Stimulated activated naive CD8-positive, alpha-beta T cell treated with anti-CD3 and anti-CD28 coated beads, Interleukin-15, amount 100 ng/mL, for 72 hours (primary cell): ENCODE measurements at regions not wholly inside any gene's neighbourhood (a gene's known extent, or its start where the extent isn't known, plus 50 kb on each side); places are given as distances from the start of the nearest gene placed in this dataset.

ENCODE experiments used
- ATAC-seq: fragments of 150-1000 bp; cut with Tn5 transposase; 2 replicates; pipeline ENCODE4 v1.10.0; 2021; ENCODE audit warnings: mild to moderate bottlenecking, moderate library complexity
- DNase-seq, 2 donors: peaks; one replicate each; pipeline ENCODE4 v3.0.0; 2021 to 2022
- H3K27ac Mint-ChIP-seq, 2 donors: one replicate each; pipeline ENCODE4 v1.8.0; 2022; ENCODE audit warnings: mild to moderate bottlenecking in 2 of 2, mixed read lengths in 2 of 2, moderate library complexity in 2 of 2
- H3K27me3 Mint-ChIP-seq: one replicate; pipeline ENCODE4 v1.8.0; 2022; ENCODE audit warnings: mixed read lengths
- H3K4me1 Mint-ChIP-seq: one replicate; pipeline ENCODE4 v1.8.0; 2022; ENCODE audit warnings: mild to moderate bottlenecking, mixed read lengths
- H3K4me3 Mint-ChIP-seq, 2 donors: one replicate each; pipeline ENCODE4 v1.8.0; 2022; ENCODE audit warnings: mild to moderate bottlenecking in 2 of 2, mixed read lengths in 2 of 2, moderate library complexity in 1 of 2
- H3K9me3 Mint-ChIP-seq, 2 donors: one replicate each; pipeline ENCODE4 v1.8.0; 2022; ENCODE audit warnings: mixed read lengths in 2 of 2

DNA sequence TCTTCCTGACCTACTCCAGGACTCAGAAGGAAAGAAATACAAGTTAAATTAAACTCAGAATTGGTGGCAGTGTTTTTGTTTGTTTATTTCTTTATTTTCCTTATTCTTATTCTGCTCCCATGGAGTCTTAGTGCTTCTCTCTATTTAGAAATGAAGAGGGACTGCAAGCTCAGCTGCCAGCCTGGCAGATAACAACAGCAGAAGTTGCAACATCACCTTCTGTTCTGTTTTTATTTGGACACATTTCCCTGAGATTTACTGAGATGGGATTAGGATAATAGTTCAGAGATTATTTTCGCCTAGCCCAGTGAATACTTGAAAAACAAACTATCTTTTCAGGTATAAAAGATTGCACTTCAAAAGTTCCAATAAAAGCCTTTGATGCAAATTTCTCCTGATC, 70.4 kb upstream of the DTNA start:
- Mint-ChIP-seq H3K27ac (no peak overlapping the region), H3K4me1 (no peaks in the 10 kb centered on the region), H3K4me3 (no peak overlapping the region), H3K27me3 (no peaks in the 10 kb centered on the region), H3K9me3 (no peaks in the 10 kb centered on the region)
- ATAC-seq, result no peak
- no peak for DNase-seq

GRCh38 chr18:34640276-34640675, 69.8 kb upstream of the DTNA start:
- H3K9me3 Mint-ChIP-seq, result no peaks in the 10 kb centered on the region
- no peaks in the 10 kb centered on the region for H3K4me1 Mint-ChIP-seq
- H3K27me3 Mint-ChIP-seq, result no peaks in the 10 kb centered on the region
- DNase-seq, result no peak
- H3K4me3 Mint-ChIP-seq, result no peak overlapping the region
- ATAC-seq, result no peak
- H3K27ac Mint-ChIP-seq, result no peak overlapping the region

DNA sequence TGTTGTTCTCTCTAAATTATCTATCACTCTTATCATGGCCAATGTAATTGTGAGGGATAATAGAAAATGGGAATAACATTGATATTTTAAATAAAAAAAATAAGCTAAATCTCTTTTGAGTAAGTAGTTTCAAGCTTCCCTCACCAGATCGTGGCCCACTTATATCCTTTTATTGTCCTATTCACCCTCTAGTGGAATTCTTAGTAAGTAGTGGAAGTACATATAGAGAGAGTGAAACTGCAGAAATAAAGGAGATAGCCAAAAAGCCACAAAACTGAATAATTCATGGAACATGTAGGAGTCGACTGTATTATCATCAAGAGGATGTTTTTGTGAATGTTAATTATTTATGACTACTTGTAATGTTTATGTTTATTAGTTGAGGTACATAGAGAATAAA, 66.1 kb upstream of the DTNA start:
- ATAC-seq, result no peak
- Mint-ChIP-seq H3K4me3 (no peak overlapping the region), H3K27ac (no peak overlapping the region), H3K9me3 (no peaks in the 10 kb centered on the region), H3K27me3 (no peaks in the 10 kb centered on the region), H3K4me1 (no peaks in the 10 kb centered on the region)
- no peak for DNase-seq

- Mint-ChIP-seq H3K4me3 (no peak overlapping the region), H3K9me3 (no peaks in the 10 kb centered on the region), H3K27me3 (peaks cover 8% of the 10 kb centered on the region), H3K27ac (no peak overlapping the region), H3K4me1 (no peaks in the 10 kb centered on the region)
- ATAC-seq (no peak), DNase-seq (no peak)
These were observed 62.8 kb upstream of the DTNA start for GRCh38 chr18:34647251-34647650.

GRCh38 chr18:34648269-34648985, 61.7 kb upstream of the DTNA start:
- Mint-ChIP-seq H3K9me3 (no peaks in the 10 kb centered on the region), H3K4me1 (no peaks in the 10 kb centered on the region), H3K4me3 (no peak overlapping the region), H3K27ac (no peak overlapping the region), H3K27me3 (peaks cover 15% of the 10 kb centered on the region)
- no peak for ATAC-seq
- DNase-seq, result no peak

GRCh38 chr18:34649080-34649479, 61.0 kb upstream of the DTNA start:
- H3K9me3 Mint-ChIP-seq, result no peaks in the 10 kb centered on the region
- ATAC-seq (no peak), DNase-seq (no peak)
- no peak overlapping the region for H3K4me3 Mint-ChIP-seq
- H3K27ac Mint-ChIP-seq, result no peak overlapping the region
- no peaks in the 10 kb centered on the region for H3K4me1 Mint-ChIP-seq
- H3K27me3 Mint-ChIP-seq, result peaks cover 15% of the 10 kb centered on the region

DNA sequence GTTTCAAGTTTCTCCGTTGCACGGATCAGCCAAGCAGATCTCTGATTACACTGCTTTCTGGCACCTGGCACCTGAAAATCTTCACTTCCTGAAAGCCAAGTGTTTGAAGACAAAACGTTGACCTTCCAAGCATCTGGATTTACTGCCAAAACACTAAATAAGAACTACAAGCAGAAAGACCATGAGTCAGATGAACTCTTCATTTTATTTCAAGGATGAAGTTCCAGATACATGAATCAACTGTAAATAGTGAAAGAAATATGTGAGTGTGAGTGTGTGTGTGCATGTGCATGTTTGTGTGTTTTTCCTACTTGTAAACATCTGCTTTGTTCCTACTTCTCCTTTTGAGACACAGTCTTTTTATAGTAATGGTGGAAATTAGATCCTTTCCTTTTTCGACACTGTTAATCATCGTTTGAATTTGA, 60.0 kb upstream of the DTNA start:
- Mint-ChIP-seq H3K4me3 (no peak overlapping the region), H3K9me3 (no peaks in the 10 kb centered on the region), H3K4me1 (no peaks in the 10 kb centered on the region), H3K27ac (no peak overlapping the region), H3K27me3 (peaks cover 15% of the 10 kb centered on the region)
- ATAC-seq (no peak), DNase-seq (no peak)

GRCh38 chr18:34651586-34652369, 58.3 kb upstream of the DTNA start:
- no peaks in the 10 kb centered on the region for H3K9me3 Mint-ChIP-seq
- no peak for ATAC-seq
- DNase-seq, result no peak
- no peak overlapping the region for H3K4me3 Mint-ChIP-seq
- no peak overlapping the region for H3K27ac Mint-ChIP-seq
- no peaks in the 10 kb centered on the region for H3K4me1 Mint-ChIP-seq
- peaks cover 15% of the 10 kb centered on the region for H3K27me3 Mint-ChIP-seq

GRCh38 chr18:34655131-34655530, 55.0 kb upstream of the DTNA start:
- no peak overlapping the region for H3K27ac Mint-ChIP-seq
- peaks cover 26% of the 10 kb centered on the region for H3K27me3 Mint-ChIP-seq
- H3K4me1 Mint-ChIP-seq, result no peaks in the 10 kb centered on the region
- no peak overlapping the region for H3K4me3 Mint-ChIP-seq
- DNase-seq (no peak), ATAC-seq (no peak)
- no peaks in the 10 kb centered on the region for H3K9me3 Mint-ChIP-seq

DNA sequence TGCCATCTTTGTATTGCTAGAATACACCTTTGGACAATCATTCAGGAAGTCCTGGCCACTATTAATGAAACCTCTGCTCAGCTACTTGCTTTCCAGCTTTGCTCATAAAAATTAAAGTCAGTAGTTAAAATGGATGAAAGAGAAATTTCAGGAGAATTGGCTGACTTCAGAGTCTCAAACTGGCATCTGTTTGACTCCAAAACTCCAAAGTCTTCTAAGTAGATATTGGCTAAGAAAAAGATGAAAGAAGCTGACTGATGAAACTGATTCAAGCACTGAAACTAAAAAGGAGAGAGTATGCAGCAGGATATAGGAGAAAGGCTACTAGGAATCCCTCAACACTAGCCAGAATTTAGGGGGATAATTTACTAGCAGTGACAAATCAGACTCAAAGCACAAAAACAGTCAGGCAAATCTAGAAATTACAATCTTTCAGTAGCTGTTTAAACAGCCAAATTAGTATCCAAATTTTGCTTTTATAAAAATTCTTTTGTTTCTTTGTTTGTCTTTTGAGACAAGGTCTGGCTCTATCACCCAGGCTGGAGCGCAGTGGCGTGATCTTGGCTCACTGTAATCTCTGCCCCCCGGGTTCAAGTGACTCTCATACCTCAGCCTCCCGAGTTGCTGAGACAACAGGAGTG, 52.1 kb upstream of the DTNA start:
- DNase-seq (no peak), ATAC-seq (no peak)
- no peaks in the 10 kb centered on the region for H3K9me3 Mint-ChIP-seq
- H3K4me1 Mint-ChIP-seq, result no peaks in the 10 kb centered on the region
- peaks cover 21% of the 10 kb centered on the region for H3K27me3 Mint-ChIP-seq
- no peak overlapping the region for H3K27ac Mint-ChIP-seq
- H3K4me3 Mint-ChIP-seq, result no peak overlapping the region

DNA sequence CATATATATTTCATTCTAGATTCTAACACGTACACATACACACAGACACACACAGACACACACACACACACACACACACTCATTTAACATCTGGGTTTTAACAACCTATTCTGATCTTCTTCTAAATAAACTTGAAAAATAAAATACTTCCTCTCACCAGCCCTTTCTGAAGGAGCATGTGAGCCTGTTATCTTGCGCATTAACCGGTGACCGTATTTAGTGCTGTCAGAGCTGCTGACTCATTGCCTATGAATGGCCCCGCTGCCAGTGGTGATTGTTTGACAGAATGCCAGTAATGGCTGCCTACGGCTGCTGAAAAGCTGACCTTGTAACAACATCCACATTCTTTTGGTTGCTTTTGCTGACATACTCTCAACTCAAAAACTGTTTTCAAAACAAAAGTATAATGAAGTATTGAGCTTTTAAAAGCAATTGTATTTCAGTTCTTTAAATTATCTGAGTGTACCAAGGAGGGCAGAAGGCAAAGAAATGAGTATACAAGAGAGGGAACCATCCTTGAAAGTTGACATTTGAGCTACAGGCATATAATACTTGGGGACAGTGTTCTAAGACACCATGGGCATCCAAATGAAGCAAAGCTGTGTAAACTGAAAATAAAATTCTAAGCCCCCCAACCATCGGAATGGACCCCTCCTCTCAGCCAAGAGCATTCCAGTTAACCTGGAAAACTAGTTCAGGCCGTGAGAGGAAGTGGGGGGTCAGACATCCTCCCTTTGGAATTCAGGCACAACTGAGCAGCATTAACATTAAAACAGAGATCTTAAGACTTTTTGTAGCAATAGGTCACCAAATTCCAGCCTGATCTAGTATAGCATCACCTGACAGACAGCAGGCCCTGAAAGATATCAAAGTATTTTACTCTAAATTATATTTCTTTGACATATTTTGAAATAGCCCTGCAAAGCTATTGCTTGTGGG, 50.2 kb upstream of the DTNA start:
- no peaks in the 10 kb centered on the region for H3K4me1 Mint-ChIP-seq
- no peak for ATAC-seq
- no peak overlapping the region for H3K27ac Mint-ChIP-seq
- DNase-seq, result no peak
- no peak overlapping the region for H3K4me3 Mint-ChIP-seq
- H3K9me3 Mint-ChIP-seq, result no peaks in the 10 kb centered on the region
- peaks cover 21% of the 10 kb centered on the region for H3K27me3 Mint-ChIP-seq
